Endothelial cell of umbilical vein (primary cell): ENCODE measurements at regions not wholly inside any gene's neighbourhood (a gene's known extent, or its start where the extent isn't known, plus 50 kb on each side); places are given as distances from the start of the nearest gene placed in this dataset.

Source experiments
- BruUV-seq: library from RNA; stranded (reverse); fragments of 400-500 nt; replicated peaks from 2 replicates; lab custom pipeline; 2021; lab: Mats Ljungman, UMichigan
- CTCF ChIA-PET: fragments of 300-600, 350-600 bp; sonication (Branson Sonifier 250); formaldehyde crosslinking; loops from one replicate; lab custom pipeline; 2021; ENCODE audit warnings: antibody characterized with exemption, inconsistent platforms; lab: Charles Lee
- POLR2A ChIA-PET: fragments of 300-600, 350-600 bp; sonication (Branson Sonifier 250); formaldehyde crosslinking; loops from one replicate; lab custom pipeline; 2021; ENCODE audit warnings: antibody characterized with exemption, inconsistent platforms; lab: Charles Lee
- DNase-seq: peaks from one replicate; pipeline ENCODE4 v3.0.0-alpha.2; 2011; ENCODE audit warnings: low read depth, low spot score
- FAIRE-seq: peaks from 2 replicates; lab custom pipeline; 2011; peaks lifted over from hg19 to GRCh38; lab: Jason Lieb, UNC
- H2AFZ ChIP-seq: 2 replicates; pipeline ENCODE4 v1.6.0; 2012; ENCODE audit warnings: low read depth, low read length, control low read depth, inconsistent platforms
- H3K27ac ChIP-seq: 2 replicates; pipeline ENCODE4 v1.5.1; 2011; ENCODE audit warnings: low read depth, mild to moderate bottlenecking, control low read depth, low read length, moderate library complexity; ENCODE audit not compliant: insufficient read depth
- H3K27me3 ChIP-seq, 2 experiments: 2 replicates each; pipeline versions ENCODE4 v1.6.0 to v1.6.1; 2011; ENCODE audit warnings: low read length in 2 of 2, mixed read lengths in 1 of 2; ENCODE audit not compliant: control insufficient read depth in 2 of 2, insufficient read depth in 2 of 2
- H3K36me3 ChIP-seq, 2 experiments: 2 replicates in 1 of 2; 3 replicates in 1 of 2; pipeline ENCODE4 v1.5.1; 2011; ENCODE audit warnings: low read length in 2 of 2, mild to moderate bottlenecking in 1 of 2, moderate library complexity in 1 of 2; ENCODE audit not compliant: control insufficient read depth in 2 of 2, insufficient read depth in 2 of 2; ENCODE audit errors: extremely low read depth in 1 of 2
- H3K4me1 ChIP-seq: 3 replicates; pipeline ENCODE4 v1.5.1; 2011; ENCODE audit warnings: mild to moderate bottlenecking, low read length; ENCODE audit not compliant: control insufficient read depth, insufficient read depth; ENCODE audit errors: extremely low read depth
- H3K4me2 ChIP-seq: 2 replicates; pipeline ENCODE4 v1.6.1; 2011; ENCODE audit warnings: low read length, control low read depth, mixed read lengths; ENCODE audit not compliant: insufficient read depth
- H3K4me3 ChIP-seq, 3 experiments: fragments of 200-600 bp in 1 of 3; sonication (generic), shearing (Covaris generic) in 1 of 3; replicated peaks in 1 of 3; 2 replicates each; pipeline ENCODE4 v1.5.1; 2011 to 2016; ENCODE audit warnings: control low read depth in 3 of 3, low read length in 3 of 3, mild to moderate bottlenecking in 2 of 3, inconsistent platforms in 1 of 3, low read depth in 1 of 3, moderate library complexity in 1 of 3; ENCODE audit not compliant: insufficient read depth in 1 of 3
- H3K79me2 ChIP-seq: 2 replicates; pipeline ENCODE4 v1.6.0; 2012; ENCODE audit warnings: low read length, inconsistent platforms; ENCODE audit not compliant: control insufficient read depth, insufficient read depth
- H3K9ac ChIP-seq: replicated peaks from 2 replicates; pipeline ENCODE3; 2011; ENCODE audit warnings: low read length, control low read depth; ENCODE audit not compliant: insufficient read depth; ENCODE audit errors: extremely low read depth
- H3K9me1 ChIP-seq: replicated peaks from 3 replicates; pipeline ENCODE4 v1.6.0; 2011; ENCODE audit warnings: mild to moderate bottlenecking, low read length; ENCODE audit not compliant: control insufficient read depth, insufficient read depth; ENCODE audit errors: extremely low read depth
- H3K9me3 ChIP-seq: replicated peaks from 2 replicates; pipeline ENCODE4 v1.5.1; 2012; ENCODE audit warnings: low read length, inconsistent platforms; ENCODE audit not compliant: control insufficient read depth, insufficient read depth
- H4K20me1 ChIP-seq: replicated peaks from 2 replicates; pipeline ENCODE3; 2011; ENCODE audit warnings: mild to moderate bottlenecking, low read length; ENCODE audit not compliant: control insufficient read depth, insufficient read depth; ENCODE audit errors: extremely low read depth
- CTCF ChIP-seq, 2 donors: IDR thresholded peaks; 1 replicate in 1 of 2; 2 replicates in 1 of 2; pipeline ENCODE4 v1.5.1; 2011; ENCODE audit warnings: low read length in 2 of 2, mild to moderate bottlenecking in 2 of 2, moderate library complexity in 2 of 2, control low read depth in 1 of 2, inconsistent platforms in 1 of 2, low read depth in 1 of 2; ENCODE audit not compliant: insufficient read depth in 1 of 2; ENCODE audit errors: extremely low read depth in 1 of 2
- EZH2 ChIP-seq: IDR thresholded peaks from 2 replicates; pipeline ENCODE4 v1.6.1; 2012; ENCODE audit warnings: borderline replicate concordance, low read depth, mild to moderate bottlenecking, moderate library complexity, low read length, inconsistent platforms; ENCODE audit not compliant: severe bottlenecking
- FOS ChIP-seq: IDR thresholded peaks from 2 replicates; pipeline ENCODE4 v1.6.1; 2011; ENCODE audit warnings: mild to moderate bottlenecking, low read length, moderate library complexity, borderline replicate concordance; ENCODE audit not compliant: insufficient read depth
- GATA2 ChIP-seq: IDR thresholded peaks from 2 replicates; pipeline ENCODE4 v1.7.0; 2011; ENCODE audit warnings: low read depth, mild to moderate bottlenecking, moderate library complexity, mixed read lengths, low read length; ENCODE audit not compliant: insufficient read length, insufficient read depth
- MAX ChIP-seq: IDR thresholded peaks from 2 replicates; pipeline ENCODE4 v1.6.1; 2011; ENCODE audit not compliant: insufficient read depth, insufficient read length
- POLR2A ChIP-seq: IDR thresholded peaks from 2 replicates; pipeline ENCODE4 v1.6.1; 2012; ENCODE audit warnings: low read depth, mild to moderate bottlenecking, control low read depth, low read length
- POLR2AphosphoS5 ChIP-seq: IDR thresholded peaks from 2 replicates; pipeline ENCODE4 v1.6.1; 2012; ENCODE audit warnings: low read depth, mild to moderate bottlenecking, control low read depth, low read length, moderate library complexity; ENCODE audit not compliant: insufficient read depth
- dilution Hi-C: fragments of 300-500 bp; cut with MboI; formaldehyde crosslinking; loops from one replicate; pipeline ENCODE4 v1.15.0; 2019; ENCODE audit warnings: low sequenced_read_pairs; ENCODE audit not compliant: extremely low pct_ligation_motif_present
- intact Hi-C: fragments of 100-400 bp; cut with micrococcal nuclease; formaldehyde crosslinking; loops from one replicate; pipeline ENCODE4 v1.10.0; 2022

- CTCF ChIA-PET = no interaction called here
- no TSS peak for BruUV-seq
These were observed 270.3 kb downstream of the MZT1 start for GRCh38 chr13:72457151-72457550.

More at GRCh38 chr13:72457151-72457550, 270.3 kb downstream of the MZT1 start:
- H3K4me1 ChIP-seq = no peaks in the 10 kb centered on the region
- intact Hi-C loops = no loop called here
- no peak overlapping the region for H3K27ac ChIP-seq
- no peaks in the 10 kb centered on the region for H3K9me1 ChIP-seq
- POLR2A ChIA-PET = no interaction called here
- no peaks in the 10 kb centered on the region for H3K79me2 ChIP-seq
- no peaks in the 10 kb centered on the region for H4K20me1 ChIP-seq
- no peaks in the 10 kb centered on the region for H3K36me3 ChIP-seq
- H3K27me3 ChIP-seq = no peaks in the 10 kb centered on the region
- no peak for FAIRE-seq
- TF ChIP-seq EZH2 = no peak
- no peak for TF ChIP-seq MAX
- TF ChIP-seq POLR2AphosphoS5 = no peak
- TF ChIP-seq CTCF (IDR thresholded peaks at IDR 0.05; ENCODE audit: extremely low read depth in 1 of 2, insufficient read depth in 1 of 2, low read depth in 1 of 2, low read length in 2 of 2) = no peak
- no peak for TF ChIP-seq POLR2A
- TF ChIP-seq GATA2 = no peak
- no peak for TF ChIP-seq FOS
- no peaks in the 10 kb centered on the region for H3K9me3 ChIP-seq
- H2AFZ ChIP-seq = no peak overlapping the region
- DNase-seq = no peak
- H3K4me3 ChIP-seq = no peak overlapping the region
- no peak overlapping the region for H3K4me2 ChIP-seq
- dilution Hi-C loops = no loop called here
- no peak overlapping the region for H3K9ac ChIP-seq
